ENCODE measurements at regions not wholly inside any gene's neighbourhood (a gene's known extent, or its start where the extent isn't known, plus 50 kb on each side); places are given as distances from the start of the nearest gene placed in this dataset.
A peak's percentile ranks its signal among the peaks of the same experiment; 100 is the strongest.
"Not testable (repeated sequence)": the region's sequence is repeated elsewhere in the genome, so short reads cannot be mapped to it uniquely, and the experiment has no call there.

GRCh38 chr17:65305116-65305515 is 167.9 kb downstream of the RGS9 start:
- DNase-seq = no peak

GRCh38 chr17:65301882-65302281 is 164.7 kb downstream of the RGS9 start:
- DNase-seq = not testable (repeated sequence)

- DNase-seq = no peak
Observed at GRCh38 chr17:65301184-65301583, 164.0 kb downstream of the RGS9 start.

- DNase-seq = no peak
Observed at GRCh38 chr17:65297916-65298315, 160.7 kb downstream of the RGS9 start.

- no peak for DNase-seq
Observed at GRCh38 chr17:65297384-65297783, 160.2 kb downstream of the RGS9 start.

- peak; percentile 12 to 46 (median 30) for DNase-seq
Observed at GRCh38 chr17:65294181-65294719, 157.1 kb downstream of the RGS9 start.

GRCh38 chr17:65293584-65294180 is 156.5 kb downstream of the RGS9 start:
- DNase-seq = no peak

GRCh38 chr17:65292430-65292829 is 155.3 kb downstream of the RGS9 start:
- no peak for DNase-seq

GRCh38 chr17:65291301-65291700 is 154.1 kb downstream of the RGS9 start:
- not testable (repeated sequence) for DNase-seq

- DNase-seq = no peak
Observed at GRCh38 chr17:65290616-65291015, 153.4 kb downstream of the RGS9 start.

GRCh38 chr17:65290056-65290455 is 152.9 kb downstream of the RGS9 start:
- no peak for DNase-seq

GRCh38 chr17:65287040-65287439 is 149.9 kb downstream of the RGS9 start:
- DNase-seq = no peak

- no peak for DNase-seq
Observed at GRCh38 chr17:65283704-65284103, 146.5 kb downstream of the RGS9 start.

- DNase-seq = no peak
Observed at GRCh38 chr17:65279456-65279855, 142.3 kb downstream of the RGS9 start.

- DNase-seq = no peak
Observed at GRCh38 chr17:65278820-65279184, 141.6 kb downstream of the RGS9 start.

- peak in 1 of 5 donors; percentile 11 for DNase-seq
Observed at GRCh38 chr17:65278050-65278819, 141.1 kb downstream of the RGS9 start.

GRCh38 chr17:65277576-65277975 is 140.4 kb downstream of the RGS9 start:
- no peak for DNase-seq

All from T-helper 1 cell (primary cell).